OCI-LY1 (cell line): ENCODE measurements at regions not wholly inside any gene's neighbourhood (a gene's known extent, or its start where the extent isn't known, plus 50 kb on each side); places are given as distances from the start of the nearest gene placed in this dataset.

Experiments used
- CTCF ChIP-seq: fragments of 200-600 bp; sonication (generic), shearing (Covaris generic); IDR thresholded peaks from 2 replicates; pipeline ENCODE4 v1.5.1; 2017; ENCODE audit warnings: mild to moderate bottlenecking, antibody characterized with exemption, low read length, moderate library complexity, mixed read lengths
- EZH2 ChIP-seq: fragments of 200-600 bp; sonication (generic), shearing (Covaris generic); IDR thresholded peaks from 2 replicates; pipeline ENCODE4 v1.8.0; 2017; ENCODE audit warnings: borderline replicate concordance, mixed run types, mild to moderate bottlenecking, antibody characterized with exemption, low read length, moderate library complexity, mixed read lengths

GRCh38 chr10:131427901-131428300 lies 116.4 kb upstream of the TCERG1L start:
- TF ChIP-seq CTCF (no peak), EZH2 (no peak)
